A549 (cell line): ENCODE measurements at regions not wholly inside any gene's neighbourhood (a gene's known extent, or its start where the extent isn't known, plus 50 kb on each side); places are given as distances from the start of the nearest gene placed in this dataset.

ENCODE experiments used
- ATAC-seq, 2 experiments: fragments of 200-7000 bp in 1 of 2; fragments of >200 bp in 1 of 2; cut with Nextera tagmentation in 1 of 2; cut with Tn5 transposase in 1 of 2; 3 replicates each; pipeline versions ENCODE4 v1.8.0 to v1.9.1; 2018 to 2020; ENCODE audit warnings: mild to moderate bottlenecking in 1 of 2, moderate library complexity in 1 of 2
- CTCF ChIA-PET: fragments of 300-600 bp; sonication (Branson Sonifier 250); formaldehyde crosslinking; extraction: SDS; loops from one replicate; lab custom pipeline; 2021; ENCODE audit warnings: antibody characterized with exemption, inconsistent platforms; lab: Yijun Ruan, JAX
- POLR2A ChIA-PET: fragments of 350-600 bp; formaldehyde crosslinking; extraction: SDS; loops from one replicate; lab custom pipeline; 2021; ENCODE audit warnings: antibody characterized with exemption, inconsistent platforms; lab: Yijun Ruan, JAX
- DNase-seq, 2 experiments: peaks; one replicate each; pipeline versions ENCODE4 v3.0.0 to v3.0.0-alpha.2; 2011 to 2016; ENCODE audit warnings: low read depth in 1 of 2, low spot score in 1 of 2
- FAIRE-seq: peaks from 2 replicates; lab custom pipeline; 2011; peaks lifted over from hg19 to GRCh38; lab: Jason Lieb, UNC
- H3K27ac ChIP-seq, 2 experiments: fragments of >200 bp; sonication (Bioruptor Twin); formaldehyde crosslinking; 3 replicates each; pipeline ENCODE4 v1.5.1; 2016 to 2017
- H3K4me1 ChIP-seq: fragments of >200 bp; sonication (Bioruptor Twin); formaldehyde crosslinking; 3 replicates; pipeline ENCODE4 v1.6.1; 2016
- H3K4me2 ChIP-seq: fragments of >200 bp; sonication (Bioruptor Twin); formaldehyde crosslinking; 3 replicates; pipeline ENCODE4 v1.6.1; 2016
- H3K4me3 ChIP-seq: fragments of >200 bp; sonication (Bioruptor Twin); formaldehyde crosslinking; 3 replicates; pipeline ENCODE4 v1.5.1; 2016
- H3K9me3 ChIP-seq: fragments of >200 bp; sonication (Bioruptor Twin); formaldehyde crosslinking; 3 replicates; pipeline ENCODE4 v1.6.1; 2016
- BCL3 ChIP-seq: fragments of >200 bp; sonication (Bioruptor Twin); formaldehyde crosslinking; IDR thresholded peaks from 3 replicates; pipeline ENCODE4 v1.6.1; 2016
- GATA3 ChIP-seq: IDR thresholded peaks from 2 replicates; pipeline ENCODE4 v1.6.1; 2012; ENCODE audit warnings: borderline replicate concordance
- HEYL ChIP-seq: fragments of 250-450 bp; sonication (Bioruptor Pico); IDR thresholded peaks from 2 replicates; pipeline ENCODE4 v1.8.0; 2021; ENCODE audit warnings: mild to moderate bottlenecking, moderate library complexity
- HOXB13 ChIP-seq: fragments of 250-450 bp; sonication (Bioruptor Pico); IDR thresholded peaks from 2 replicates; pipeline ENCODE4 v1.5.0; 2020; ENCODE audit warnings: low read depth, mild to moderate bottlenecking, moderate library complexity
- JUN ChIP-seq, 2 experiments: fragments of >200 bp; sonication (Bioruptor Twin); formaldehyde crosslinking; IDR thresholded peaks; 2 replicates in 1 of 2; 3 replicates in 1 of 2; pipeline ENCODE4 v1.6.1; 2016 to 2017
- MAX ChIP-seq: IDR thresholded peaks from 2 replicates; pipeline ENCODE4 v1.6.1; 2012
- MAZ ChIP-seq: fragments of 150-350 bp; IDR thresholded peaks from 2 replicates; pipeline ENCODE4 v1.6.1; 2014; ENCODE audit warnings: antibody characterized with exemption, low read depth, low read length, borderline replicate concordance
- MYC ChIP-seq: IDR thresholded peaks from 2 replicates; pipeline ENCODE4 v1.6.1; 2012; ENCODE audit warnings: mild to moderate bottlenecking, inconsistent platforms, low read length, improper control_type of control experiment, borderline replicate concordance
- NFE2L2 ChIP-seq: fragments of 150-350 bp; conservative IDR thresholded peaks from 2 replicates; pipeline ENCODE4 v1.6.1; 2014; ENCODE audit warnings: low read length
- POLR2A ChIP-seq: IDR thresholded peaks from 2 replicates; pipeline ENCODE4 v1.6.1; 2012; ENCODE audit warnings: mild to moderate bottlenecking, low read length
- RAD21 ChIP-seq, 2 experiments: fragments of >200 bp in 1 of 2; sonication (Bioruptor Twin) in 1 of 2; formaldehyde crosslinking in 1 of 2; IDR thresholded peaks in 1 of 2; conservative IDR thresholded peaks in 1 of 2; 2 replicates in 1 of 2; 3 replicates in 1 of 2; pipeline ENCODE4 v1.6.1; 2012 to 2018; ENCODE audit warnings: inconsistent platforms in 1 of 2
- RARB ChIP-seq: fragments of 250-450 bp; sonication (Bioruptor Pico); IDR thresholded peaks from 2 replicates; pipeline ENCODE4 v1.8.0; 2021; ENCODE audit warnings: mild to moderate bottlenecking, moderate library complexity
- REST ChIP-seq: fragments of 200-600 bp; sonication (generic); IDR thresholded peaks from 2 replicates; pipeline ENCODE4 v1.6.1; 2016; ENCODE audit warnings: antibody characterized with exemption, mild to moderate bottlenecking, moderate library complexity
- SMC3 ChIP-seq: fragments of >200 bp; sonication (Bioruptor Twin); formaldehyde crosslinking; IDR thresholded peaks from 3 replicates; pipeline ENCODE4 v1.6.1; 2018; ENCODE audit warnings: inconsistent platforms
- SREBF2 ChIP-seq: fragments of 450-650 bp; IDR thresholded peaks from 2 replicates; pipeline ENCODE4 v1.6.1; 2014; ENCODE audit warnings: mild to moderate bottlenecking, moderate library complexity
- TP53 ChIP-seq: fragments of 250-450 bp; sonication (Bioruptor Pico); IDR thresholded peaks from 2 replicates; pipeline ENCODE4 v1.5.0; 2021; ENCODE audit warnings: mild to moderate bottlenecking, moderate library complexity
- USF2 ChIP-seq: fragments of 450-650 bp; IDR thresholded peaks from 2 replicates; pipeline ENCODE4 v1.6.1; 2014; ENCODE audit warnings: antibody characterized with exemption
- ZNF302 ChIP-seq: fragments of 250-450 bp; sonication (Bioruptor Pico); IDR thresholded peaks from 2 replicates; pipeline ENCODE4 v1.9.0; 2021; ENCODE audit warnings: inconsistent platforms, mild to moderate bottlenecking, moderate library complexity
- WGBS: methylation state at CpG from one replicate; pipeline ENCODE4 v1.1.6; 2017; ENCODE audit errors: missing lambda C conversion rate; 5-methylcytosine and 5-hydroxymethylcytosine counted together
- TF ChIP-seq, protein P1 (sequence below): fragments of >200 bp; sonication (Bioruptor Twin); formaldehyde crosslinking; IDR thresholded peaks from 2 replicates; pipeline ENCODE4 v1.6.1; 2016

DNA sequence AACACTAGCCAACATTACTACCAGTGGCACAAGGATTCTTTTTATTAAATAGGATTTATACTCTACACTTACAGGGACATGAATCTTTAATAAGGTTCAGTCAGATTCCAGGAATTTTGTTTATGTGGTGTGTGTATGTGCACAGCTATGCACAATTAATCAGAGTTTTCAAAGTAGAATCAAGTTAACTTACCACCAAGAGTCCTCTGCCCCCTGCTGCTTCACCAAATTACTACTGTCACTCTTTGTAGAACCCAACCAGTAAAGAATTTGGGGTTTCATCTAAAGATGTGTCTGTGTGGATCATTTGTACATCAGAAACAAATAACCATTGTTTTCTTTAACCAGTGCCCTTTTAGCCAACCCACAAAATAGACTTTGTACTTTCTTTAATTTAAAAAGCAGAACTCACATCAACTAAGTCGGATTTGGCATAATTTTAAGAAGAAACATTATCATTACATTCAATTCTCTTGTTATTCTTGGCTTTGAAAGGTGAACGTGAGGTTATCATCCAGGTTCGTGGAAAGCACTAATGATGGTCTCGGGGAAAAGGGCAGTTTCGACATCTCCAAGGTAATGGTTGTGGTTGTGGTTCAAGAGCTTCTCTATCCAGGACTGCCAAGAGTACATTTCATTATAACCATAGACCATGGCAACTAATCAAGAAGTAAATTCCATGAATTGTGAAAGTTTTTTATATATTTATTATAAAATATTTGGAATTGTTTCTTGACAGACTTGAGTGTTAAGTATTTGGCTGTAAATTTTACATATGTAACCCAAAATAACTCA, 514.3 kb upstream of the ID4 start:
- Histone ChIP-seq H3K4me2 (no peak overlapping the region), H3K9me3 (no peaks in the 10 kb centered on the region), H3K4me1 (no peaks in the 10 kb centered on the region), H3K27ac (no peak overlapping the region), H3K4me3 (no peak overlapping the region)
- no peak for FAIRE-seq
- no peak for TF ChIP-seq RARB
- no peak for TF ChIP-seq SREBF2
- TF ChIP-seq GATA3 = no peak
- TF ChIP-seq MAX = no peak
- no peak for TF ChIP-seq SMC3
- no peak for TF ChIP-seq BCL3
- no peak for TF ChIP-seq MYC
- TF ChIP-seq POLR2A = no peak
- no peak for TF ChIP-seq NFE2L2
- DNase-seq = no peak
- CTCF ChIA-PET = interaction anchor here (0.8 to 1.3 kb wide), 2 partner anchors 9 to 12 kb away, joined by 3 read pairs; no protein-coding TSS in a partner anchor
- no peak for ATAC-seq
- POLR2A ChIA-PET = no interaction called here
- WGBS = 26% methylated on average over 5 of the region's 5 CpGs

DNA sequence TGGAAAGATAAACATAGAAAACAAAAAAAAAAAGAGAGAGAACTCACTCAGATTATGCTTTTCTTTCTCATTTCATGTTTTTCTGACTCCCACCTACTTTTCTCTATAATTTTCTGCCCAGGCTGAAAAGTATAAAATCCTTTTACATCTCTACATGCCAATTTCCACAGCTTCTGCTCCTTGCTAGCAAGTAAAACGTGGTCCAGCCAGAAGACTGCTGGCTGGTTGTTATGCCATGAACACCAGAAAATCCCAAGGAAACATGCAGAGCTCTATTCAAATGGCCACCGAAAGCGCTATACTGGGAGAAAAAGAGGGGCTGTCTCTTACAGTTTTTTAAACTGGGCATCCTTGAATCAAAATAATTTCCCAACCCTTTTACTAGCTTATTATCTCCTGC, 512.8 kb upstream of the ID4 start:
- no peak for TF ChIP-seq MAX
- no peak for TF ChIP-seq ZNF302
- TF ChIP-seq NFE2L2 = no peak
- TF ChIP-seq JUN (IDR thresholded peaks at IDR 0.05) = no peak
- TF ChIP-seq, protein P1, sequence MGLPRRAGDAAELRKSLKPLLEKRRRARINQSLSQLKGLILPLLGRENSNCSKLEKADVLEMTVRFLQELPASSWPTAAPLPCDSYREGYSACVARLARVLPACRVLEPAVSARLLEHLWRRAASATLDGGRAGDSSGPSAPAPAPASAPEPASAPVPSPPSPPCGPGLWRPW = no peak
- no peak for TF ChIP-seq MAZ
- no peak for TF ChIP-seq HEYL (CRISPR knock-in tag)
- no peak for TF ChIP-seq HOXB13 (CRISPR knock-in tag)
- TF ChIP-seq TP53 (CRISPR knock-in tag) = no peak
- TF ChIP-seq SREBF2 = no peak
- TF ChIP-seq USF2 = no peak
- no peak for TF ChIP-seq REST
- TF ChIP-seq RAD21 (conservative IDR thresholded peaks at IDR 0.05 in 1 of 2, IDR thresholded peaks at IDR 0.05 in 1 of 2) = no peak
- H3K4me3 ChIP-seq = no peak overlapping the region
- H3K4me2 ChIP-seq = no peak overlapping the region
- CTCF ChIA-PET = interaction anchor here (0.8 kb wide), 1 partner anchor 19 kb away, joined by 3 read pairs; no protein-coding TSS in a partner anchor
- H3K9me3 ChIP-seq = no peaks in the 10 kb centered on the region
- DNase-seq = no peak
- POLR2A ChIA-PET = no interaction called here
- no peak overlapping the region for H3K27ac ChIP-seq
- WGBS = 66% methylated on average over 3 of the region's 3 CpGs
- H3K4me1 ChIP-seq = no peaks in the 10 kb centered on the region
- ATAC-seq = no peak
- FAIRE-seq = no peak
